ENCODE measurements at regions not wholly inside any gene's neighbourhood (a gene's known extent, or its start where the extent isn't known, plus 50 kb on each side); places are given as distances from the start of the nearest gene placed in this dataset.

GRCh38 chr2:100755441-100755840, 64.5 kb upstream of the NPAS2 start:
- H3K4me3 ChIP-seq (ENCODE audit: low read depth in 1 of 2, low read length in 2 of 2), result no peak overlapping the region
- H3K9me3 ChIP-seq (ENCODE audit: control insufficient read depth in 1 of 2, low read length in 2 of 2), result no peaks in the 10 kb centered on the region
- H3K36me3 ChIP-seq (ENCODE audit: control insufficient read depth in 1 of 2, insufficient read depth in 2 of 2, low read length in 2 of 2), result no peaks in the 10 kb centered on the region
- no peak overlapping the region for H3K27ac ChIP-seq (ENCODE audit: low read length)
- H3K27me3 ChIP-seq (ENCODE audit: low read depth, low read length), result no peaks in the 10 kb centered on the region
- peaks cover 6% of the 10 kb centered on the region in 2 donors for H3K4me1 ChIP-seq (ENCODE audit: control insufficient read depth in 1 of 2, insufficient read depth in 2 of 2, low read length in 2 of 2)

- Histone ChIP-seq H3K36me3 (ENCODE audit: control insufficient read depth in 1 of 2, insufficient read depth in 2 of 2, low read length in 2 of 2) (no peaks in the 10 kb centered on the region), H3K4me3 (ENCODE audit: low read depth in 1 of 2, low read length in 2 of 2) (no peak overlapping the region), H3K4me1 (ENCODE audit: control insufficient read depth in 1 of 2, insufficient read depth in 2 of 2, low read length in 2 of 2) (peaks cover 6% of the 10 kb centered on the region in 2 donors), H3K27ac (ENCODE audit: low read length) (peak overlapping the region; percentile 10), H3K9me3 (ENCODE audit: control insufficient read depth in 1 of 2, low read length in 2 of 2) (no peaks in the 10 kb centered on the region), H3K27me3 (ENCODE audit: low read depth, low read length) (no peaks in the 10 kb centered on the region)
These were observed 63.2 kb upstream of the NPAS2 start for GRCh38 chr2:100756704-100757103.

GRCh38 chr2:100757621-100758394, 62.1 kb upstream of the NPAS2 start:
- Histone ChIP-seq H3K4me3 (ENCODE audit: low read depth in 1 of 2, low read length in 2 of 2) (no peak overlapping the region), H3K27ac (ENCODE audit: low read length) (peak overlapping the region; percentile 10), H3K9me3 (ENCODE audit: control insufficient read depth in 1 of 2, low read length in 2 of 2) (no peaks in the 10 kb centered on the region), H3K36me3 (ENCODE audit: control insufficient read depth in 1 of 2, insufficient read depth in 2 of 2, low read length in 2 of 2) (no peaks in the 10 kb centered on the region), H3K4me1 (ENCODE audit: control insufficient read depth in 1 of 2, insufficient read depth in 2 of 2, low read length in 2 of 2) (peaks cover 5 to 6% of the 10 kb centered on the region in 2 donors), H3K27me3 (ENCODE audit: low read depth, low read length) (no peaks in the 10 kb centered on the region)

GRCh38 chr2:100759901-100760300, 60.0 kb upstream of the NPAS2 start:
- H3K9me3 ChIP-seq (ENCODE audit: control insufficient read depth in 1 of 2, low read length in 2 of 2), result no peaks in the 10 kb centered on the region
- no peak overlapping the region for H3K27ac ChIP-seq (ENCODE audit: low read length)
- no peaks in the 10 kb centered on the region for H3K27me3 ChIP-seq (ENCODE audit: low read depth, low read length)

GRCh38 chr2:100761365-100761764, 58.6 kb upstream of the NPAS2 start:
- peaks cover 0 to 4% of the 10 kb centered on the region in 2 donors for H3K4me1 ChIP-seq (ENCODE audit: control insufficient read depth in 1 of 2, insufficient read depth in 2 of 2, low read length in 2 of 2)
- no peaks in the 10 kb centered on the region for H3K27me3 ChIP-seq (ENCODE audit: low read depth, low read length)
- no peaks in the 10 kb centered on the region for H3K36me3 ChIP-seq (ENCODE audit: control insufficient read depth in 1 of 2, insufficient read depth in 2 of 2, low read length in 2 of 2)
- H3K4me3 ChIP-seq (ENCODE audit: low read depth in 1 of 2, low read length in 2 of 2), result no peak overlapping the region
- no peaks in the 10 kb centered on the region for H3K9me3 ChIP-seq (ENCODE audit: control insufficient read depth in 1 of 2, low read length in 2 of 2)
- no peak overlapping the region for H3K27ac ChIP-seq (ENCODE audit: low read length)

More at GRCh38 chr2:100759901-100760300, 60.0 kb upstream of the NPAS2 start:
- Histone ChIP-seq H3K36me3 (ENCODE audit: control insufficient read depth in 1 of 2, insufficient read depth in 2 of 2, low read length in 2 of 2) (no peaks in the 10 kb centered on the region), H3K4me1 (ENCODE audit: control insufficient read depth in 1 of 2, insufficient read depth in 2 of 2, low read length in 2 of 2) (no peaks in the 10 kb centered on the region), H3K4me3 (ENCODE audit: low read depth in 1 of 2, low read length in 2 of 2) (no peak overlapping the region)

GRCh38 chr2:100764430-100764829, 55.5 kb upstream of the NPAS2 start:
- no peak overlapping the region for H3K4me3 ChIP-seq (ENCODE audit: low read depth in 1 of 2, low read length in 2 of 2)
- no peak overlapping the region for H3K27ac ChIP-seq (ENCODE audit: low read length)
- no peaks in the 10 kb centered on the region for H3K9me3 ChIP-seq (ENCODE audit: control insufficient read depth in 1 of 2, low read length in 2 of 2)
- no peaks in the 10 kb centered on the region for H3K27me3 ChIP-seq (ENCODE audit: low read depth, low read length)
- H3K36me3 ChIP-seq (ENCODE audit: control insufficient read depth in 1 of 2, insufficient read depth in 2 of 2, low read length in 2 of 2), result no peaks in the 10 kb centered on the region
- peaks cover 0 to 10% of the 10 kb centered on the region in 2 donors for H3K4me1 ChIP-seq (ENCODE audit: control insufficient read depth in 1 of 2, insufficient read depth in 2 of 2, low read length in 2 of 2)

- Histone ChIP-seq H3K4me3 (ENCODE audit: low read depth in 1 of 2, low read length in 2 of 2) (no peak overlapping the region), H3K27ac (ENCODE audit: low read length) (no peak overlapping the region), H3K27me3 (ENCODE audit: low read depth, low read length) (no peaks in the 10 kb centered on the region), H3K36me3 (ENCODE audit: control insufficient read depth in 1 of 2, insufficient read depth in 2 of 2, low read length in 2 of 2) (no peaks in the 10 kb centered on the region), H3K4me1 (ENCODE audit: control insufficient read depth in 1 of 2, insufficient read depth in 2 of 2, low read length in 2 of 2) (peaks cover 0 to 10% of the 10 kb centered on the region in 2 donors), H3K9me3 (ENCODE audit: control insufficient read depth in 1 of 2, low read length in 2 of 2) (no peaks in the 10 kb centered on the region)
These were observed 54.5 kb upstream of the NPAS2 start for GRCh38 chr2:100765481-100765880.

GRCh38 chr2:100766256-100766655, 53.7 kb upstream of the NPAS2 start:
- no peaks in the 10 kb centered on the region for H3K27me3 ChIP-seq (ENCODE audit: low read depth, low read length)
- no peaks in the 10 kb centered on the region for H3K9me3 ChIP-seq (ENCODE audit: control insufficient read depth in 1 of 2, low read length in 2 of 2)
- H3K36me3 ChIP-seq (ENCODE audit: control insufficient read depth in 1 of 2, insufficient read depth in 2 of 2, low read length in 2 of 2), result no peaks in the 10 kb centered on the region
- H3K4me1 ChIP-seq (ENCODE audit: control insufficient read depth in 1 of 2, insufficient read depth in 2 of 2, low read length in 2 of 2), result peaks cover 0 to 10% of the 10 kb centered on the region in 2 donors
- H3K27ac ChIP-seq (ENCODE audit: low read length), result no peak overlapping the region
- H3K4me3 ChIP-seq (ENCODE audit: low read depth in 1 of 2, low read length in 2 of 2), result no peak overlapping the region

- Histone ChIP-seq H3K36me3 (ENCODE audit: control insufficient read depth in 1 of 2, insufficient read depth in 2 of 2, low read length in 2 of 2) (no peaks in the 10 kb centered on the region), H3K4me1 (ENCODE audit: control insufficient read depth in 1 of 2, insufficient read depth in 2 of 2, low read length in 2 of 2) (peaks cover 0 to 10% of the 10 kb centered on the region in 2 donors), H3K27me3 (ENCODE audit: low read depth, low read length) (no peaks in the 10 kb centered on the region), H3K27ac (ENCODE audit: low read length) (no peak overlapping the region), H3K9me3 (ENCODE audit: control insufficient read depth in 1 of 2, low read length in 2 of 2) (no peaks in the 10 kb centered on the region), H3K4me3 (ENCODE audit: low read depth in 1 of 2, low read length in 2 of 2) (no peak overlapping the region)
These were observed 53.1 kb upstream of the NPAS2 start for GRCh38 chr2:100766806-100767205.

- H3K36me3 ChIP-seq (ENCODE audit: control insufficient read depth in 1 of 2, insufficient read depth in 2 of 2, low read length in 2 of 2), result no peaks in the 10 kb centered on the region
- H3K27ac ChIP-seq (ENCODE audit: low read length), result peak overlapping the region; percentile 6
- H3K9me3 ChIP-seq (ENCODE audit: control insufficient read depth in 1 of 2, low read length in 2 of 2), result no peaks in the 10 kb centered on the region
- no peak overlapping the region for H3K4me3 ChIP-seq (ENCODE audit: low read depth in 1 of 2, low read length in 2 of 2)
- no peaks in the 10 kb centered on the region for H3K27me3 ChIP-seq (ENCODE audit: low read depth, low read length)
- peaks cover 0 to 10% of the 10 kb centered on the region in 2 donors for H3K4me1 ChIP-seq (ENCODE audit: control insufficient read depth in 1 of 2, insufficient read depth in 2 of 2, low read length in 2 of 2)
These were observed 52.7 kb upstream of the NPAS2 start for GRCh38 chr2:100767224-100767653.

GRCh38 chr2:100767810-100768806, 51.8 kb upstream of the NPAS2 start:
- Histone ChIP-seq H3K36me3 (ENCODE audit: control insufficient read depth in 1 of 2, insufficient read depth in 2 of 2, low read length in 2 of 2) (no peaks in the 10 kb centered on the region), H3K27ac (ENCODE audit: low read length) (peak overlapping the region; percentile 6)

More at GRCh38 chr2:100767810-100768806, 51.8 kb upstream of the NPAS2 start:
- H3K4me3 ChIP-seq (ENCODE audit: low read depth in 1 of 2, low read length in 2 of 2), result no peak overlapping the region
- peaks cover 0 to 10% of the 10 kb centered on the region in 2 donors for H3K4me1 ChIP-seq (ENCODE audit: control insufficient read depth in 1 of 2, insufficient read depth in 2 of 2, low read length in 2 of 2)
- no peaks in the 10 kb centered on the region for H3K9me3 ChIP-seq (ENCODE audit: control insufficient read depth in 1 of 2, low read length in 2 of 2)
- H3K27me3 ChIP-seq (ENCODE audit: low read depth, low read length), result no peaks in the 10 kb centered on the region

Data from muscle layer of duodenum (tissue), 2 donors.